NAMALWA (cell line): ENCODE measurements at regions not wholly inside any gene's neighbourhood (a gene's known extent, or its start where the extent isn't known, plus 50 kb on each side); places are given as distances from the start of the nearest gene placed in this dataset.
"Not testable (repeated sequence)": the region's sequence is repeated elsewhere in the genome, so short reads cannot be mapped to it uniquely, and the experiment has no call there.

Source experiments
- DNase-seq: peaks from one replicate; pipeline ENCODE4 v3.0.0-alpha.2; 2015; ENCODE audit warnings: low spot score

- no peak for DNase-seq
Measured at GRCh38 chr3:101998256-101998926, 149.1 kb downstream of the NFKBIZ start.

GRCh38 chr3:101999177-101999779, 150.0 kb downstream of the NFKBIZ start:
- DNase-seq: peak; percentile 48

- DNase-seq: no peak
Measured at GRCh38 chr3:102000620-102001209, 151.4 kb downstream of the NFKBIZ start.

GRCh38 chr3:102002056-102002455, 152.7 kb downstream of the NFKBIZ start:
- DNase-seq: no peak

GRCh38 chr3:102004561-102004960, 155.2 kb downstream of the NFKBIZ start:
- DNase-seq: no peak

GRCh38 chr3:102005551-102005950, 156.2 kb downstream of the NFKBIZ start:
- no peak for DNase-seq

- DNase-seq: no peak
Measured at GRCh38 chr3:102006812-102007485, 157.6 kb downstream of the NFKBIZ start.

- DNase-seq: not testable (repeated sequence)
Measured at GRCh38 chr3:102008436-102008835, 159.1 kb downstream of the NFKBIZ start.

GRCh38 chr3:102016417-102016816, 167.1 kb downstream of the NFKBIZ start:
- DNase-seq: no peak

- no peak for DNase-seq
Measured at GRCh38 chr3:102017784-102018183, 168.5 kb downstream of the NFKBIZ start.

- no peak for DNase-seq
Measured at GRCh38 chr3:102018551-102018950, 169.2 kb downstream of the NFKBIZ start.

GRCh38 chr3:102020735-102021134, 171.4 kb downstream of the NFKBIZ start:
- no peak for DNase-seq

- DNase-seq: no peak
Measured at GRCh38 chr3:102024270-102024904, 175.1 kb downstream of the NFKBIZ start.

- DNase-seq: no peak
Measured at GRCh38 chr3:102025606-102026270, 176.4 kb downstream of the NFKBIZ start.

GRCh38 chr3:102026656-102027055, 177.3 kb downstream of the NFKBIZ start:
- no peak for DNase-seq

GRCh38 chr3:102030661-102031060, 181.3 kb downstream of the NFKBIZ start:
- DNase-seq: no peak

- no peak for DNase-seq
Measured at GRCh38 chr3:102031834-102032233, 182.5 kb downstream of the NFKBIZ start.

GRCh38 chr3:102032491-102033383, 183.4 kb downstream of the NFKBIZ start:
- DNase-seq: no peak

- no peak for DNase-seq
Measured at GRCh38 chr3:102034639-102035451, 185.5 kb downstream of the NFKBIZ start.

- peak; percentile 17 for DNase-seq
Measured at GRCh38 chr3:102036017-102036416, 186.7 kb downstream of the NFKBIZ start.
